ENCODE measurements at regions not wholly inside any gene's neighbourhood (a gene's known extent, or its start where the extent isn't known, plus 50 kb on each side); places are given as distances from the start of the nearest gene placed in this dataset.
"Not testable (repeated sequence)": the region's sequence is repeated elsewhere in the genome, so short reads cannot be mapped to it uniquely, and the experiment has no call there.

DNA sequence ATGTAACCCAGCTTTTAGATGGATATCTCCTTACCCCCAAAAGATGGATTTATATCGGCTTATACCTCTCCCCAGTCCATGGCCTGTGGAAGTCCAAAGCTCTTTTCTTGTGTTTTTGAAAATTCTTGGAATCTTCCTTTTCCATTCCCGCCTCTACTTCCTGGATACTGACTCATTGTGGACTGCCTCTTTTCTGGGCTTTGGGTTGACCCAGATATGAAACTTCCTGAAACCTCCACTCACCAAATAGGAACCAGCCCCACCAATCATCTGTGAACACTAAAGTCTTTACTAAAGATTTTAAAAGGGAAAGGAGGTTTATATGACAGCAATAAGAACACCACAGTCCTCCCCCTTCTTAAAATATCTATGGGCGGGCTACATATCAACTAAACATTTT is 163.4 kb upstream of the SYN3 start:
- no peak for DNase-seq

DNA sequence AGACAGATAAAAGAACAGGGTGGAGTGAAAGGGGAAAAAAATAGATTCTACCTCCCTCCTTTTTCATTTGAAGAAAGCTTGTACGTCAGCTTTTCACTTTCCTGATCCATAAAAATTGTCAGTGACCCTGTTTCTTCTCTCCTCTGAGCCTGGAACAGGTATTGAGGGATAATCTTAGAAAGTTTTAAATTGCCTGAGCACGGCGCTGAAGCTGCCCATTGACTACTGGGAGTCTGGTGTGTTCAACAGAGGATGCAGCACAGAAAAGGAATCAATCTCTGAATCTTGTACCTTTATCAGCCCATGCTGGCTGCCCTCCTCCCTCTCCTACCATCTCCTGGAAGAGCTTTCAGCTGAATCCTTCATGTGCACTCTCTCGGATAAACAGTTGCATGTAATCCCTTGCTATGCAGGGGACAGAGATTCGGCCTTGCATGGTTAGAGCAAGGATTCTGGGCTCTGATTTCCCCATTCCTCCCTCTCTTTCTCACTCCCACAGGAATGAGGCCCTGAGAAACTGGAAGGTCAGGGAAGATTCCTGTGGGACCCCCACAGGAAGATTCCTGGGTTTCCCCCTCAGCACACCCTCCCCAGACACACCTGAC is 162.4 kb upstream of the SYN3 start:
- no peak for DNase-seq

DNA sequence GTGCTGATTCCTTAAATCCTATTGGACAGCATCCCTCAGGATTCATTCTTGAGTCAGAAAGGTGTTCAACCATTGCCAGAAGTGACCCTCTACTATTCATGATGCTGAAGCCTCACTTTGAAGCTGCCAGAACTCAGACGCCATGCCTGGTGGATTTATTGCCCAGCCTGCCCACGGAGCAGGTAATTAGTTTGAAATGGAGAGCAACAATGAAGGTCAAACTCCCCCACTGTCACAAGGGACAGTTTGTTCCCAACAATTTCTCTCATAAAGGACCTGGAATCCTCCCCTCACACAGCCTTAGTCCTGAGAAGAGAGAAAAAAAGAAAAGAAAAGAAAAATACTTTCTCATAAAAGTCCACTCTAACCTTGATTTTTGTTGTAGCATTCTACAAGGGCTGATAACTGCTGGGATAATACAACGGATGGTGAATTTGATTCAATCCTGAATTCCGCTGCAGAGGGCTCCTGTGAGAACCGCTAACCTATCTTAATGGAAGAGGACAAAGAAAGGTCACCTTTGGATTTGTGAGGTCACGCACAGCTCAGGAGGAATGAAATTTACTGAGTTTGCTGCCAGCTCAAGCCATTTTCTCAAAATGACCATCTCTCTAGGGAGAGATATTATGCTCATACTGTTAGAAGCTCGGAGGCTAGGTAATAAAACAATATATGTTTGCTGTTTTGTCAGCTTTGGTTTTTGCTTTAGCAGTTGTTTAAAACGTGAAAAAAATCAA is 161.6 kb upstream of the SYN3 start:
- DNase-seq = no peak

DNA sequence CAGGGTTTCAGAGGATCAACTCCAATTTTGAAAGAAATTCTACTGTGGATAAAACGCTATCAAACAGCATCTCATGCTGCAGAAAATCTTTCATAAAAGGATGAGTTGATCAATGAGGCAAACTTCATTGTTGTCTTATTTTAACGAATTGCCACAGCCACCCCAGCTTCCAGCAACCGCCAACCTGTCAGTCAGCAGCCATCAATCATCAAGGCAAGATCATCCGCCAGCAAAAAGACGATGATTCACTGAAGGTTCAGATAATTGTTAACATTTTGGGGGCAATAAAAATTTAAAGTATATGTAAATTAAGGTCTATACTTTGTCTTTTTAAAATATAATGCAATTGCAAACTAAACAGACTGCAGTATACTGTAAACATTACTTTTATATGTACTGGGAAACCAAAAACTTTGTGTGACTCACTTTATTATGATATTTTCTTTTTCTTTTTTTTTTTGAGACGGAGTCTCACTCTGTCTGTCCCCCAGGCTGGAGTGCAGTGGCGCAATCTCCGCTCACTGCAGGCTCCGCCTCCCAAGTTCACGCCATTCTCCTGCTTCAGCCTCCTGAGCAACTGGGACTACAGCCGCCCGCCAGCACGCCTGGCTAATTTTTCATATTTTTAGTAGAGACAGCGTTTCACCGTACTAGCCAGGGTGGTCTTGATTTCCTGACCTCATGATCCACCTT is 155.3 kb upstream of the SYN3 start:
- DNase-seq = no peak

DNA sequence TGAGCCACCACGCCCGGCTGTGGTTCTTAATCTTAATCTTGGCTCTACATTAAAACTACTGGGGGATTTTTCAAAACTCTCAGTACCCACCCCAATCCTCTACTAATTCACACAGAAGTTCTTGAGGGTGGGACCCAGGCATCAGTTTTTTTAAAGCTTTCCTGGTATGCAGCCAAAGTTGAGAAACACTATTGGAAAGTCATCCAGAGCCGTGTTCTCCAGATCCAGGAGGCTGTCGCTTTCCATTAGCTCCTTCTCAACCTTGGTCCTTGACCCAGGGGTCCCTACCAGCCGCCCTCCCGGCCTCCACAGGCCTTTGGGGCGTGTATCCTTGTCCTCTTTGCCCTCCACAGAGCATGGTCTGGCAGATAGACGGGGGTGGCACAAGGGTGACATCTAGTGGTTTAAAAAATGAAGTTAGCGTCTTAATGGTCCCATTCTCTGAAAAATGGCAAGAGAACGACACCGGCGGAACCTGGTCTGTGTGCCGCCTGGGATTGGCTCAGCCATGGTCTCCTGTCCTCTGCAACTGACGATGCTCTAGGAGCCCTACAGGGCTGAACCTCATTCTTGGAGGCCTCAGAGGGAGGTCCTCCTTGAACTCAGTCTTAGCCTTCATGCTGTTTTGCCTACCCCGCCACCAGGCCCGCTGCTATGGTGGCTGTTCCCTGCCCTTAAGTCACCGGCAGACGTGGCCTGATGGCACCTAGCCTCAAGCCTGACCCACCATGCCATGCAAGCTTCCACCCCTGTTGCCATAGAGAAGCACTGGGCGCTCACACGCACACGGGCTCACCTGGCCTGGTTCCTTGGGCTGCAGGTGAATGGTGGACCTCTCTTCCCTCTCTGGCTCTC is 152.0 kb upstream of the SYN3 start:
- DNase-seq = peak; percentile 18

DNA sequence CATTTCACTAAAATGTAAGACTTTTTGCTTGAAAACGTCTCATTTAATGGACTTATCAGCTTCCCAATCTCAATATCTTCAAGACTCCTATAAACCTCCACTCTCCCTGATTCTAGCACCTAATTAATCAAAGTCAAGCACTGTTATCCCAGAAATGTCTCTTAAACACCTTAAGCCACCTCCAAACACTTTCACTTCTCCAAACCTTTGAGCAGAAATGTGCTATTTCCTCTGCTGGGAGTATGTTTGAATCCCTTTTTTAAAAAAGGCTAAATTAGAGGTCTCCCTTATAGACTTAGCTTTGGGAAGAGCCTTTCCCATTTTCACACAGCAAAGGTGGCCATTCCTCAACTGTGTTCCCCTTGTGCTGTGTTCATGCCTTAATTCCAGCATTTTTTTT is 146.2 kb upstream of the SYN3 start:
- no peak for DNase-seq

DNA sequence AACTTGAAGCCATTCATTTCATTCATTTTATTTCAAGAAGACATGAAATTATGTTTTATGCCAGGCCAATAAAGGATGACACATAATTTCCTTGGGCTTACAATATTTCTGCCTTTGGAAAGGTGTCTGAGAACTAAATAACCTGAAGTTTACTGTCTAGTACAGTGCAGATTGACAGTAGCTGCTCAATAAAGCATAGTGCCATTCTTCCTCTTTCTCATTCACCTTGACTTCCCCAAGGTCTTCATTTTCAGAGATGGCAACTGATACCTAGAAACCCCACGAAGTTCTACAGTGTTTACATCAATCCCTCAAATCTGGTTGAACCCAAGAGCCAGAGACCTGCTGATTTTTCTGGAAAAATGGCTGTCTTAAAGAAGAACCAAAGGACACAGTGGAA is 144.3 kb upstream of the SYN3 start:
- no peak for DNase-seq

DNA sequence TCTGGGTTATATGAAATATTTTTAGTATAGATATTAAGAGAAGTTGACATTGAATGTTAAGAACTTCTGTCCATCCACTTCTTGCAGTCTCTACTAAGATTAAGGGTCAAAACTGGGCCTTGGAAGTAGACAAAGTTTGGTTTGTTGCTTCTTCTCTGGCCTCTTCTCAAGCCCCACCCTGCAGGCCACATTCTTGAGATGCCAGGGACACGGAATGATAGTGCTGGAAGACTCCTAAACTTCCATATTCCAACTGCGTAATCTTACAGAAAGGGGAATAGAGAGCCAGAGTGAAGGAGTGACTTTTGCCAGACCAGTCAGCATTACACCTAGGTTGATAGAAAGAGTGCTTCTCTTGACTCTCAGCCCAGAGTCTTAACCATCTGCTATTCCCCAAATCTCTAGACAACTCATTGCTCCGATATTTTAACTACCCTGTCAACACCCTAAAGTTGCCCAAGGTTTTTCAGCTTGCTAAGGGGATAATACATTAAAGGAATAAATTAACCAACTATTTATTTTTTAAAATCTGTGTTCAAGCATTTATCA is 136.4 kb upstream of the SYN3 start:
- DNase-seq = no peak

DNA sequence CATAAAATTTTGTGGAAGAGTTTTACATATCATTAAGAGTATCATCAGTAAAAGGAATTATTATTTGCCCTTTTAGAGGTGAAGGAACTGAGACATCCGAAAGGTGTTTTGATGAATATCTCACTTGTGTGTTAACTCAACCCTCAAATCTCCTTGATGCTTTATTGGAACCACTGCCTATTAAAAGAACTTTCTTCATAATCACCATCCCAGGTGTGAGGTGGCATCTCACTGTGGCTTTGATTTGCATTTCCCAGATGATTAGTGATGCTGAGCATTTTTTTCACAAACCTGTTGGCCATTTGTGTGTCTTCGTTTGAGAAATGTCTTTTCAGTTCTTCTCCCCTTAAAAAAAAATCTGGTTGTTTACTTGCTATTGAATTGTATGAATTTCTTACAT is 134.0 kb upstream of the SYN3 start:
- no peak for DNase-seq

DNA sequence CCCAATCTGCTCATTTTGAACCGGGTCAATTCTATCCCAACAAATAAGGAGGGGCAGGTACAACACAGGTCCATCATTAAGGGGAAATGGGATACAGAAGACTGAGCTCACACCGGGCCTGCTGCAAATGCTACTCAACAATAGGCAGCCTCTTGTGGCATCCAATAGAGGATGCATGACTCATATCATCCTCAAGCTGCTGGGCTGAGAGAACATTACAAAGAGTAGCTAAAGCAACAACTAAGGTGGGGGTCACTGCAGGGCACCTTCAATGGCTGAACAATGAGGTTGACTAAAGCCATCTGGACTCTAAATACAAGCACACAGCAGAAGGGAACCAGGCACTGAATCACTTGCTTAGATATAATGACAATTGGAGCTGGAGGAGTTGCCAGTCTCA is 130.1 kb upstream of the SYN3 start:
- no peak for DNase-seq

DNA sequence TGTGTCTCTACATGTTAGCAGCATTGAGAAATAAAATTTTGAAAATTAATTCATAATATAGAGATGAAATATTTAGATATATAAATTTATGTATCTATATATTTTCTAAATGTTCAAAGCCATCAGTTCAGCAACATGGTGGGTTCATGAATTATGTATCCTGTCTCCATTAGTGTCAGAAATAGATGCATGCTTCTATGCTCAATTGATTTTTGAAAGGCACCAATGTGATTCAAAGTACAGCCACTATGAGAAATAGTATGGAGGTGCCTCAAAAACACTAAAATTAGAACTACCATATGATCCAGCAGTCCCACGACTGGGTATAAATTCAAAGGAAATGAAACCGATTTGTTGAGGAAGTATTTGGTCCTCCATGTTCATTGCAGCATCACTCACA is 128.6 kb upstream of the SYN3 start:
- DNase-seq = no peak

DNA sequence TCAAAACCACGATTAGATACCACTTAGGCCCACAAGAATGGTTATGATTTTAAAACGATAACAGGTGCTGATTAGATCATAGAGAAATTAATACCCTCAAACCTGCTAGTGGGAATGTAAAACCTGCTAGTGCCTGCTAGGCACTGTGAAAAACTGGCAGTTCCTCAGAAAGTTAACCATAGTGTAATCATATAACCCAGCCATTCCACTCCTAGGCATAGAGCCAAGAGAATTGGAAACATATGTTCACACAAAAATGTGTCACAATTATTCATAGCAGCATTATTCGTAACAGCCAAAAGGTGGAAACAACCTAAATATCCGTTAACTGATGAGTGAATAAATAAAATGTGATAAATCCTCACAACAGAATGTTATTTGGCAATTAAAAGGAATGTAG is 122.2 kb upstream of the SYN3 start:
- no peak for DNase-seq

DNA sequence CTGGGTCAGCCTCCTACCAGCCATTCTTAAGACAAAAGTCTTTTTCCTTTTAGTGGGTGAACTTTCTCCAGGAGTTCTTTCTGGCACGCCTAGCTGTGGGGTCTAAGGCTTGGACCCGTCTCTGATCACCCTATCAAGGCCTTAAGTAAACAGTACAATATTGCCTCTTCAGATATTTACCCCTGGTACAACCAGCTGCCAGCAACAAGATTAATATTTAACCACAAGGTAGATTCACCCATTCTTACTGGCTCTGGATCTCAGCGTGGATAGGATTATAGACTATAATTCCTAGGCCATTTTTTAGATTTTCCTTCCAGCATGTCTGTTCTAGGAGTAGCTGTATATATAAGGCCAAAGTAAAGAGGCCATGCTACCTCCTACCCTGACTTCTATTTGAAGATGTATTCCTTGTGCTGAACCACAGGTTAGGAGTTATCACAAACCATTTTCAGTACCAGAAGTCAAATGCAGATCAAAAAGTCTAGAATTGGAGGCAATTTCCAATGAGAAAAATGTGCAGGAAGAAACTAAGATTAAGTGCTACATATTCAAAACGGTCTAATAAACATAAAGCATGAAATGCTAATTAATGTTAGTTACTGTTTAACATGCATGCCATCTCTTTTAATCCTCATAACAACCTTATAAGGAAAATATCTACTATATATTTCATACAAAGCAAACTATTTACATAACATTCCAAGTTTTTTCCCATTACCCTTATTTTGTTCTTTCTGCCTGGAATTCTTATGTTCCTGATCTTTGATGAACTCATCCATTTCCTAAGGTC is 110.0 kb upstream of the SYN3 start:
- DNase-seq = no peak

DNA sequence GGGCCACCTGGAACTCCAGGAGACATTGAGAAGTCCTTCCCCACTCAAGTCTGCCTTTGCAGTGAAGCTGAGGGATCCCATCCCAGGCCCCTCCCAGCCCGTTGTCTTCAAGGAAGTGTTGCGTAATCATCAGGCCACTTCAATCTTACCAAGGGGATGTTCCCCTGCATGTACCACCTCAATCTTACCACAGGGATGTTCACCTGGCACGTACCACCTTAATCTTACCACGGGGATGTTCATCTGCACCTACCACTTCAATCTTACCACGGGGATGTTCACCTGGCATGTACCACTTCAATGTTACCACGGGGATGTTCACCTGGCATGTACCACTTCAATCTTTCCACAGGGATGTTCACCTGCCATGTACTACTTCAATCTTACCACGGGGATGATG is 108.0 kb upstream of the SYN3 start:
- DNase-seq = no peak

DNA sequence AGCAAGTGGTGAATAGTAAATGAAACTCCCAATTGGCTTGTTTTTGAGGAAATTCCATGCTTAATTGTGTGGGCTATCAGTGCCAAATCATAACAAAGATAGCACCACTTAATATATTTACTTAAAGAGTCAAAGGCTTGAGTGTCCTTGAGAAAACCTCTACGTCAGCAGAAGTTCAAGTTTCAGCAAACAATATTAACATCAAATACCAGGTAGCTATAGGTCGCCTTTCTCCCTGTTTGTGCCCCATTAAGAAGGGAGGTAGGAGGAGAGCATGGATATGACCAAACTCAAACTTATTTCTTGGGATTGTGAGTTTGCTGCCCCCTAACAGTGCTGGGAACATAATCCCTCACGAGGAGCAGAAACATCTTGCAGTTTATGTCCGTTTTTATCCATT is 105.6 kb upstream of the SYN3 start:
- DNase-seq = no peak

DNA sequence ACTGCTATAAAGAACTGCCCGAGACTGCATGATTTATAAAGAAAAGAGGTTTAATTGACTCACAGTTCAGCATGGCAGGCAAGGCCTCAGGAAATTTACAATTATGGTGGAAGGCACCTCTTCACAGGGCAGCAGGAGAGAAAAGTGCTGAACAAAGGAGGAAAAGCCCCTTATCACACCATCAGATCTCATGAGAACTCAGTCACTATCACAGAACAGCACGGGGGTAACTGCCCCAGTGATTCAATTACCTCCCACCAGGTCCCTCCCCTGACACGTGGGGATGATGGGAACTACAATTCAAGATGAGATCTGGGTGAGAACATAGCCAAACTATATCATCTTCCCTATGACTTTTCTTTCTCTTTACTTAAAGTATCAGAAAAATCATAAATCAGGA is 104.0 kb upstream of the SYN3 start:
- DNase-seq = no peak

DNA sequence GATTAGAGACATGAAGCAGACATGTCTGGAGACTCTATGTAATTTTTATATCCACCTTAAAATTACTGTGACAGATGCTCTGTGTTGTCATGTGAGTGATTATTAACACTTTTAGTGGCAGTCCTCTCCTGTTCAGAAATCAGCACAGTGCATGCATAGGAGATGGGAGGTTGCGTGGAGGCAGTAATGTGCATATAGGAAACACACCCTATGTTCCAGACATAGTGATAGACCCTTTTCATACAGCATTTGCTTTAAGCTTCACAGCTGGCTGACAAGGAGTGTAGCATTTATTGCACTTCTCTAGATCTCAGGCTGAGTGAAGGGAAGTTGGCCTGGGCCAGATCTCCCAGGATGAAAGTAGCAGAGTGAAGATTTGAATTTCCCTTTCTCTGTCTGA is 102.3 kb upstream of the SYN3 start:
- no peak for DNase-seq

DNA sequence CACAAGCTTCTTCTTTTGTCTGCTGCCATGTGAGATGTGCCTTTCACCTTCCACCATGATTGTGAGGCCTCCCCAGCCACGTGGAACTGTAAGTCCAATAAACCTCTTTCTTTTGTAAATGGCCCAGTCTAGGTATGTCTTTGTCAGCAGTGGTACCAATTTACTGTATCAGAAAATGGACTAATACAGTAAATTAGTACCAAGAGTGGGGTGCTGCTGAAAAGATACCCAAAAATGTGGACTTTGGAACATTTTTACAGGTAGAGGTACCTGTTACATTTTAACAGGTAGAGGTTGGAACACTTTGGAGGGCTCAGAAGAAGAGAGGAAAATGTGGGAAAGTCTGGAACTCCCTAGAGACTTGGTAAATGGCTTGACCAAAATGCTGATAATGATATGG is 96.8 kb upstream of the SYN3 start:
- DNase-seq = not testable (repeated sequence)

DNA sequence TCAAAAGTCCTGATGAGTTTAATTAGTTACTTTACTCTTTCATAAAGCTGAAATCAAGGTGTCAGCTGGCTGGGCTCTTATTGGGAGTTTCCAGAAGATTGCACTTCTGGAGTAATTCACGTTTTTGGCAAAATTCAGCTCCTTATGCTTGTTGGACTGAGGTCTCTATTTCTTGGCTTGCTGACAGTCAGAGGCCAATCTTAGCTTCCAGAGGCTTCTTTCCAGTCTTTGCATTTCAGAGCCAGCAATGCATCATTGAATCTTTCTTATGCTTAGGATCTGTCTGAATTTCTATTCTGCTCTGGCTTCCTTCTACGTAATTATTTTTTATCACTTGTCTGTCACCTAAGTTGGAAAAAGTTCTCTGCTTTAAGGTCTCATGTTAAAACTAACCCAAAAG is 91.4 kb upstream of the SYN3 start:
- no peak for DNase-seq

DNA sequence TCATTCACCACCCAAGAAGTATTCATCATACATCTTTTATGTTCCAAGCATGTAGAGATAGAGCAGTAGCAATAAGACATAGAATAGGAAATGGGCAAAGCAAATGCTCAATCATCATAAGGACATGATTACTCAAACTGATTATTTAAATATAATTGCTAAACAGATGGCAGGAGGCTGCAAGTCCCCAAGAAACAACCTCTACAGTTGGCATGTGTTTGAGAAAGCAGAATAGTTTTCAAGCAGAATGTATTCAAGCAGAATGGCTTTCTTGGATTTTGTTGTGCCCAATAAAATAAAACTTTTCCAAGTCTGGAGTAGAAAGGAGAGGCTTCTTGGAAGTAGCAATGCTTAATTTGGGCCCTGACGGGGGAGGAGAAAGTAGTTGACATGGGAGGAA is 86.5 kb upstream of the SYN3 start:
- no peak for DNase-seq

DNA sequence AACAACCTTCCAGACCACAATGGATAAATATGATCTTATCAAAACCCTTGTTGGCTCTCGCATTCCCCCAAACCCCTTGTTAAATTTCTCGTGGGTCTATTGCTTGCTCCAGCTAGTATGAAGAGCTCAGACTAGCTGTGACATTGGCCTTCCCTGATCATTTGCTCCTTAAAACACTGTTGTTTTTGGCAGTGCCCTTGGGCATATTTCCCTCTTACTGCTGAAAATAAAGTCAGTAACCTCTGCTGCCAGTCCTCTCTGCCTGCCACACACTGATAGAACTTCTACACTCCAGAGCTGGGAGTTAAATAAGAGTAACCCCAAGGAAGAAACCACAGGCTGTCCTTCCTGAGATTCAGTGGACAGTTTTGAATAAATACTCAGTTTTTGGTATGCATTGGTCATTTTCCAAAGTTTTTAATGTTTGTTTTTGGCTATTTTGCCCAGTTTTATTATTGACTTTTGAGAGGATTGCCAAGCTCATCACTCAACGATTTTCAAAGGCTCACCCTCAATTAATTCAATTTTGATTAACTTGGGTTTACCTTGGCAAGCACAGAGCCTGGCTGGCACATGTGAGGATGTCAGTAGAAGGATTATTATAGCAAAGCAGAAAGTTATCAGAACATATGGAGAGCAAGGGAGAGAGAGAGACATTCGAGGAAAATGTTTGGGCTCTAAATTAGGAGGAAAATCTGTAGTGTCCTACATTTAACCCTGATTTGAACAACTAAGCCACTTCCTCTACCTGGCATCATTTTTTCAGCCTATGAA is 84.3 kb upstream of the SYN3 start:
- DNase-seq = no peak

DNA sequence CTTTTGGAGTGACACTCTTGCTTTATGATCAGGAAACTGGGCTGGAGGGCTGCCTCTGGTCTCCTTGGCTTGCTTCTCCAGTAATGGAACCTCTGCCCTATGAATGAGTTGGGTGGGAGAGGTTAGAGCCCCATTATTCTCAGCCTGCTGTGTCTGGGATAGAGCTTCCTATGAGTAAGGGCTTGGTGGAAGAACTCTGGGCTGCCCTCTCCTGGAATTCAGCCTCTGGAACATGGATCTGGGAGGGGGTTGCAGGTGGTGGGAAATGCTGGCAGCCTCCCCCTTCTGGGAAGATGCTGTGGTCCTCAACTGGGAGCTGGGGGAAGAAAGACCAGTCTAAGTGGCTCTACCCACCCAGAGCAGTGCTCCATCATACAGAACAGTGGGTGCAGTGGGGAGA is 81.8 kb upstream of the SYN3 start:
- no peak for DNase-seq
